Esophagus squamous epithelium (tissue), 5 donors: ENCODE measurements at regions not wholly inside any gene's neighbourhood (a gene's known extent, or its start where the extent isn't known, plus 50 kb on each side); places are given as distances from the start of the nearest gene placed in this dataset.

Experiments used
- DNase-seq: peaks from one replicate; lab custom pipeline; 2025; lab: John Stamatoyannopoulos, UW
- H3K27ac ChIP-seq, 4 donors: fragments of 200-600 bp; sonication (generic); one replicate each; pipeline ENCODE4 v1.5.1; 2016 to 2019; ENCODE audit warnings: mild to moderate bottlenecking in 1 of 4
- H3K27me3 ChIP-seq, 4 donors: fragments of 200-600 bp; sonication (generic); 1 replicate in 3 of 4; 2 replicates in 1 of 4; pipeline versions ENCODE4 v1.5.1 to v1.6.0; 2017 to 2021; ENCODE audit warnings: antibody characterized with exemption in 1 of 4
- H3K36me3 ChIP-seq, 3 donors: fragments of 200-600 bp; sonication (generic); one replicate each; pipeline ENCODE4 v1.5.1; 2016 to 2019
- H3K4me1 ChIP-seq, 3 donors: fragments of 200-600 bp; sonication (generic); one replicate each; pipeline ENCODE4 v1.5.1; 2017 to 2019
- H3K4me3 ChIP-seq, 4 donors: fragments of 200-600 bp; sonication (generic); 1 replicate in 3 of 4; 2 replicates in 1 of 4; pipeline ENCODE4 v1.5.1; 2016 to 2019; ENCODE audit warnings: mild to moderate bottlenecking in 2 of 4, moderate library complexity in 1 of 4
- H3K9me3 ChIP-seq, 3 donors: fragments of 200-600 bp; sonication (generic); one replicate each; pipeline ENCODE4 v1.5.1; 2016 to 2019
- CTCF ChIP-seq, 6 experiments: fragments of 450-650 bp in 4 of 6; fragments of 200-600 bp in 2 of 6; sonication (generic) in 2 of 6; IDR thresholded peaks; one replicate each; pipeline ENCODE4 v1.5.1; 2016 to 2019; ENCODE audit warnings: antibody characterized with exemption in 6 of 6, mild to moderate bottlenecking in 4 of 6, moderate library complexity in 4 of 6
- POLR2A ChIP-seq, 4 donors: fragments of 450-650 bp; IDR thresholded peaks; one replicate each; pipeline ENCODE4 v1.6.1; 2017; ENCODE audit warnings: antibody characterized with exemption in 4 of 4, mild to moderate bottlenecking in 4 of 4, moderate library complexity in 3 of 4
- WGBS, 2 donors: methylation state at CpG; one replicate each; pipeline ENCODE4 v1.1.5; 2018; 5-methylcytosine and 5-hydroxymethylcytosine counted together
- intact Hi-C: fragments of 100-400 bp; cut with DNase I; formaldehyde crosslinking; loops from one replicate; pipeline ENCODE4 v1.15.0; 2022
- donor health status: DM: yes; HTN: yes; CAD: no.

GRCh38 chr9:95756101-95756500 is 119.4 kb upstream of the ERCC6L2 start:
- H3K4me3 ChIP-seq = no peak overlapping the region
- TF ChIP-seq POLR2A (IDR thresholded peaks at IDR 0.05) = no peak
- TF ChIP-seq CTCF (IDR thresholded peaks at IDR 0.05) = no peak
- DNase-seq = no peak
- intact Hi-C loops = no loop called here
- peak overlapping the region in 3 of 4 donors; percentile 55 to 74 (median 66) for H3K27ac ChIP-seq
- no peaks in the 10 kb centered on the region for H3K9me3 ChIP-seq
- no peaks in the 10 kb centered on the region for H3K36me3 ChIP-seq
- WGBS, 2 donors = 92 to 100% methylated on average over 3 of the region's 3 CpGs
- H3K27me3 ChIP-seq = peaks cover 0 to 16% (median 0%) of the 10 kb centered on the region in 4 donors
- H3K4me1 ChIP-seq = peaks cover 0 to 53% (median 14%) of the 10 kb centered on the region in 3 donors

GRCh38 chr9:95755421-95755730 is 120.1 kb upstream of the ERCC6L2 start:
- Histone ChIP-seq H3K4me1 (peaks cover 0 to 53% (median 14%) of the 10 kb centered on the region in 3 donors), H3K9me3 (no peaks in the 10 kb centered on the region), H3K36me3 (no peaks in the 10 kb centered on the region), H3K4me3 (no peak overlapping the region), H3K27ac (peak overlapping the region in 3 of 4 donors; percentile 55 to 74 (median 66)), H3K27me3 (peaks cover 0 to 16% (median 0%) of the 10 kb centered on the region in 4 donors)
- TF ChIP-seq POLR2A (IDR thresholded peaks at IDR 0.05) (no peak), CTCF (IDR thresholded peaks at IDR 0.05) (no peak)
- 83 to 85% methylated on average over 3 of the region's 3 CpGs for WGBS, 2 donors
- intact Hi-C loops = no loop called here
- no peak for DNase-seq

GRCh38 chr9:95754533-95755420 is 120.7 kb upstream of the ERCC6L2 start:
- Histone ChIP-seq H3K27ac (peak overlapping the region in 3 of 4 donors; percentile 55 to 74 (median 66)), H3K4me1 (peaks cover 0 to 53% (median 14%) of the 10 kb centered on the region in 3 donors), H3K36me3 (no peaks in the 10 kb centered on the region), H3K9me3 (no peaks in the 10 kb centered on the region), H3K27me3 (peaks cover 0 to 16% (median 0%) of the 10 kb centered on the region in 4 donors), H3K4me3 (no peak overlapping the region)
- no peak for DNase-seq
- intact Hi-C loops = no loop called here
- no peak for TF ChIP-seq CTCF (IDR thresholded peaks at IDR 0.05)
- TF ChIP-seq POLR2A (IDR thresholded peaks at IDR 0.05) = no peak
- WGBS, 2 donors = 70 to 87% methylated on average over 15 of the region's 15 CpGs

- TF ChIP-seq POLR2A (IDR thresholded peaks at IDR 0.05) (no peak), CTCF (IDR thresholded peaks at IDR 0.05) (no peak)
- Histone ChIP-seq H3K9me3 (no peaks in the 10 kb centered on the region), H3K4me1 (peaks cover 0 to 53% (median 14%) of the 10 kb centered on the region in 3 donors), H3K4me3 (no peak overlapping the region), H3K27me3 (peaks cover 0 to 16% (median 0%) of the 10 kb centered on the region in 4 donors), H3K27ac (peak overlapping the region in 3 of 4 donors; percentile 55 to 74 (median 66)), H3K36me3 (no peaks in the 10 kb centered on the region)
- intact Hi-C loops = no loop called here
- WGBS, 2 donors = 56 to 68% methylated on average over 5 to 6 of the region's 7 CpGs
- DNase-seq = no peak
Measured at GRCh38 chr9:95753762-95754465, 121.6 kb upstream of the ERCC6L2 start.
